ENCODE measurements at regions not wholly inside any gene's neighbourhood (a gene's known extent, or its start where the extent isn't known, plus 50 kb on each side); places are given as distances from the start of the nearest gene placed in this dataset.

GRCh38 chr3:5826467-5826866 lies 639.0 kb downstream of the EDEM1 start:
- TF ChIP-seq POU6F1 (CRISPR knock-in tag; IDR thresholded peaks at IDR 0.05; ENCODE audit: borderline replicate concordance, low read depth) (no peak), TCF4 (CRISPR knock-in tag; IDR thresholded peaks at IDR 0.05; ENCODE audit: borderline replicate concordance) (no peak), SNAI2 (CRISPR knock-in tag; IDR thresholded peaks at IDR 0.05) (no peak), ZFP30 (CRISPR knock-in tag; IDR thresholded peaks at IDR 0.05) (no peak), OSR1 (CRISPR knock-in tag; IDR thresholded peaks at IDR 0.05) (no peak), GLIS3 (CRISPR knock-in tag; IDR thresholded peaks at IDR 0.05) (no peak), CSDC2 (CRISPR knock-in tag; IDR thresholded peaks at IDR 0.05) (no peak)
- ATAC-seq, result no peak

GRCh38 chr3:5828251-5828650 lies 640.7 kb downstream of the EDEM1 start:
- ATAC-seq, result no peak
- TF ChIP-seq, protein P1, sequence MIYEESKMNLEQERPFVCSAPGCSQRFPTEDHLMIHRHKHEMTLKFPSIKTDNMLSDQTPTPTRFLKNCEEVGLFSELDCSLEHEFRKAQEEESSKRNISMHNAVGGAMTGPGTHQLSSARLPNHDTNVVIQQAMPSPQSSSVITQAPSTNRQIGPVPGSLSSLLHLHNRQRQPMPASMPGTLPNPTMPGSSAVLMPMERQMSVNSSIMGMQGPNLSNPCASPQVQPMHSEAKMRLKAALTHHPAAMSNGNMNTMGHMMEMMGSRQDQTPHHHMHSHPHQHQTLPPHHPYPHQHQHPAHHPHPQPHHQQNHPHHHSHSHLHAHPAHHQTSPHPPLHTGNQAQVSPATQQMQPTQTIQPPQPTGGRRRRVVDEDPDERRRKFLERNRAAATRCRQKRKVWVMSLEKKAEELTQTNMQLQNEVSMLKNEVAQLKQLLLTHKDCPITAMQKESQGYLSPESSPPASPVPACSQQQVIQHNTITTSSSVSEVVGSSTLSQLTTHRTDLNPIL (CRISPR knock-in tag; IDR thresholded peaks at IDR 0.05; ENCODE audit: low read depth), result no peak
- TF ChIP-seq POU6F1 (CRISPR knock-in tag; IDR thresholded peaks at IDR 0.05; ENCODE audit: borderline replicate concordance, low read depth) (no peak), ZNF8 (CRISPR knock-in tag; IDR thresholded peaks at IDR 0.05) (no peak), ZFP30 (CRISPR knock-in tag; IDR thresholded peaks at IDR 0.05) (no peak), CSDC2 (CRISPR knock-in tag; IDR thresholded peaks at IDR 0.05) (no peak), BACH2 (CRISPR knock-in tag; IDR thresholded peaks at IDR 0.05; ENCODE audit: borderline replicate concordance) (no peak), ISL1 (CRISPR knock-in tag; IDR thresholded peaks at IDR 0.05) (no peak)
- TF ChIP-seq, protein P2, sequence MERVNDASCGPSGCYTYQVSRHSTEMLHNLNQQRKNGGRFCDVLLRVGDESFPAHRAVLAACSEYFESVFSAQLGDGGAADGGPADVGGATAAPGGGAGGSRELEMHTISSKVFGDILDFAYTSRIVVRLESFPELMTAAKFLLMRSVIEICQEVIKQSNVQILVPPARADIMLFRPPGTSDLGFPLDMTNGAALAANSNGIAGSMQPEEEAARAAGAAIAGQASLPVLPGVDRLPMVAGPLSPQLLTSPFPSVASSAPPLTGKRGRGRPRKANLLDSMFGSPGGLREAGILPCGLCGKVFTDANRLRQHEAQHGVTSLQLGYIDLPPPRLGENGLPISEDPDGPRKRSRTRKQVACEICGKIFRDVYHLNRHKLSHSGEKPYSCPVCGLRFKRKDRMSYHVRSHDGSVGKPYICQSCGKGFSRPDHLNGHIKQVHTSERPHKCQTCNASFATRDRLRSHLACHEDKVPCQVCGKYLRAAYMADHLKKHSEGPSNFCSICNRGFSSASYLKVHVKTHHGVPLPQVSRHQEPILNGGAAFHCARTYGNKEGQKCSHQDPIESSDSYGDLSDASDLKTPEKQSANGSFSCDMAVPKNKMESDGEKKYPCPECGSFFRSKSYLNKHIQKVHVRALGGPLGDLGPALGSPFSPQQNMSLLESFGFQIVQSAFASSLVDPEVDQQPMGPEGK (CRISPR knock-in tag; IDR thresholded peaks at IDR 0.05; ENCODE audit: borderline replicate concordance), result no peak
- TF ChIP-seq, protein P3, sequence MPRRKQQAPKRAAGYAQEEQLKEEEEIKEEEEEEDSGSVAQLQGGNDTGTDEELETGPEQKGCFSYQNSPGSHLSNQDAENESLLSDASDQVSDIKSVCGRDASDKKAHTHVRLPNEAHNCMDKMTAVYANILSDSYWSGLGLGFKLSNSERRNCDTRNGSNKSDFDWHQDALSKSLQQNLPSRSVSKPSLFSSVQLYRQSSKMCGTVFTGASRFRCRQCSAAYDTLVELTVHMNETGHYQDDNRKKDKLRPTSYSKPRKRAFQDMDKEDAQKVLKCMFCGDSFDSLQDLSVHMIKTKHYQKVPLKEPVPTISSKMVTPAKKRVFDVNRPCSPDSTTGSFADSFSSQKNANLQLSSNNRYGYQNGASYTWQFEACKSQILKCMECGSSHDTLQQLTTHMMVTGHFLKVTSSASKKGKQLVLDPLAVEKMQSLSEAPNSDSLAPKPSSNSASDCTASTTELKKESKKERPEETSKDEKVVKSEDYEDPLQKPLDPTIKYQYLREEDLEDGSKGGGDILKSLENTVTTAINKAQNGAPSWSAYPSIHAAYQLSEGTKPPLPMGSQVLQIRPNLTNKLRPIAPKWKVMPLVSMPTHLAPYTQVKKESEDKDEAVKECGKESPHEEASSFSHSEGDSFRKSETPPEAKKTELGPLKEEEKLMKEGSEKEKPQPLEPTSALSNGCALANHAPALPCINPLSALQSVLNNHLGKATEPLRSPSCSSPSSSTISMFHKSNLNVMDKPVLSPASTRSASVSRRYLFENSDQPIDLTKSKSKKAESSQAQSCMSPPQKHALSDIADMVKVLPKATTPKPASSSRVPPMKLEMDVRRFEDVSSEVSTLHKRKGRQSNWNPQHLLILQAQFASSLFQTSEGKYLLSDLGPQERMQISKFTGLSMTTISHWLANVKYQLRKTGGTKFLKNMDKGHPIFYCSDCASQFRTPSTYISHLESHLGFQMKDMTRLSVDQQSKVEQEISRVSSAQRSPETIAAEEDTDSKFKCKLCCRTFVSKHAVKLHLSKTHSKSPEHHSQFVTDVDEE (CRISPR knock-in tag; IDR thresholded peaks at IDR 0.05), result no peak
- TF ChIP-seq, protein P4, sequence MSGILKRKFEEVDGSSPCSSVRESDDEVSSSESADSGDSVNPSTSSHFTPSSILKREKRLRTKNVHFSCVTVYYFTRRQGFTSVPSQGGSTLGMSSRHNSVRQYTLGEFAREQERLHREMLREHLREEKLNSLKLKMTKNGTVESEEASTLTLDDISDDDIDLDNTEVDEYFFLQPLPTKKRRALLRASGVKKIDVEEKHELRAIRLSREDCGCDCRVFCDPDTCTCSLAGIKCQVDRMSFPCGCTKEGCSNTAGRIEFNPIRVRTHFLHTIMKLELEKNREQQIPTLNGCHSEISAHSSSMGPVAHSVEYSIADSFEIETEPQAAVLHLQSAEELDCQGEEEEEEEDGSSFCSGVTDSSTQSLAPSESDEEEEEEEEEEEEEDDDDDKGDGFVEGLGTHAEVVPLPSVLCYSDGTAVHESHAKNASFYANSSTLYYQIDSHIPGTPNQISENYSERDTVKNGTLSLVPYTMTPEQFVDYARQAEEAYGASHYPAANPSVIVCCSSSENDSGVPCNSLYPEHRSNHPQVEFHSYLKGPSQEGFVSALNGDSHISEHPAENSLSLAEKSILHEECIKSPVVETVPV (CRISPR knock-in tag; IDR thresholded peaks at IDR 0.05), result no peak

DNA sequence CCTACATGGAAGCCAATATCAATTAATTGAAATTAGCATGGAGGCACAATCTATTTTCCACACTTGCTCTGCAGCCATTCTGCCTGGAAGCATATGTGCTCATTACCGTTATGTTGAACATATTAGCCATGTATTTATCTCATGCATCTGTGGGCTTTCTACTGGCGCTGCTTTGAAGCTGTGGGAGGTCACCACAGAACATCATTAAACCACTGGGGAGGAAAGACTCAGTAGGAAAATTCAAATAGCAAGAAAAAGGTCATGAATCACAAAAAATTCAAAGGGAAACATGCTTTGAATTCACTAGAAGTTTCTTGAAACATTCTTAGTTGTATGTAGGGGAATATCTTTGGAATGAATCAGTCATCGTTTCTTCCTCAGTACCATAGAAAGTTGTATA lies 652.5 kb downstream of the EDEM1 start:
- no peak for ATAC-seq
- no peak for TF ChIP-seq GLIS3 (CRISPR knock-in tag; IDR thresholded peaks at IDR 0.05)
- TF ChIP-seq, protein P4 (CRISPR knock-in tag; IDR thresholded peaks at IDR 0.05), result no peak
- TF ChIP-seq, protein P2 (CRISPR knock-in tag; IDR thresholded peaks at IDR 0.05; ENCODE audit: borderline replicate concordance), result no peak
- TF ChIP-seq, protein P3 (CRISPR knock-in tag; IDR thresholded peaks at IDR 0.05), result no peak
- no peak for TF ChIP-seq CSDC2 (CRISPR knock-in tag; IDR thresholded peaks at IDR 0.05)
- no peak for TF ChIP-seq ESRRG (CRISPR knock-in tag; IDR thresholded peaks at IDR 0.05)
- TF ChIP-seq, protein P1 (CRISPR knock-in tag; IDR thresholded peaks at IDR 0.05; ENCODE audit: low read depth), result no peak
- TF ChIP-seq ZC3H10 (CRISPR knock-in tag; IDR thresholded peaks at IDR 0.05), result no peak
- no peak for TF ChIP-seq RARB (CRISPR knock-in tag; IDR thresholded peaks at IDR 0.05)
- TF ChIP-seq OSR1 (CRISPR knock-in tag; IDR thresholded peaks at IDR 0.05), result no peak
